ENCODE measurements at regions not wholly inside any gene's neighbourhood (a gene's known extent, or its start where the extent isn't known, plus 50 kb on each side); places are given as distances from the start of the nearest gene placed in this dataset.

- Histone ChIP-seq H3K27me3 (ENCODE audit: control insufficient read depth in 4 of 4, insufficient read depth in 4 of 4, low read length in 3 of 4) (no peaks in the 10 kb centered on the region), H3K4me3 (ENCODE audit: low read depth in 1 of 3, low read length in 3 of 3) (no peak overlapping the region), H3K27ac (ENCODE audit: low read depth in 1 of 2, low read length in 2 of 2) (no peak overlapping the region), H3K9ac (ENCODE audit: low read depth in 1 of 2, low read length in 2 of 2) (no peak overlapping the region), H3K4me1 (ENCODE audit: control insufficient read depth in 4 of 4, insufficient read depth in 4 of 4, low read length in 3 of 4) (no peaks in the 10 kb centered on the region), H3K9me3 (ENCODE audit: control insufficient read depth in 4 of 4, low read length in 3 of 4) (no peaks in the 10 kb centered on the region), H3K36me3 (ENCODE audit: control insufficient read depth in 4 of 4, insufficient read depth in 3 of 4, low read depth in 1 of 4, low read length in 3 of 4) (no peaks in the 10 kb centered on the region)
- WGBS: 56% methylated on average over 2 of the region's 2 CpGs
- TF ChIP-seq EGR1 (IDR thresholded peaks at IDR 0.05; ENCODE audit: low read depth in 2 of 2): no peak
- no peak for TF ChIP-seq ATF3 (IDR thresholded peaks at IDR 0.05)
- no peak for TF ChIP-seq FOXA1 (IDR thresholded peaks at IDR 0.05)
- no peak for TF ChIP-seq HNF4G (IDR thresholded peaks at IDR 0.05)
- no peak for TF ChIP-seq RAD21 (IDR thresholded peaks at IDR 0.05)
- no peak for TF ChIP-seq FOXA2 (IDR thresholded peaks at IDR 0.05)
- TF ChIP-seq JUND (IDR thresholded peaks at IDR 0.05): no peak
- TF ChIP-seq NR2F2 (IDR thresholded peaks at IDR 0.05): no peak
- no peak for TF ChIP-seq SP1 (IDR thresholded peaks at IDR 0.05)
- TF ChIP-seq REST (IDR thresholded peaks at IDR 0.05): no peak
- no peak for TF ChIP-seq YY1 (IDR thresholded peaks at IDR 0.05)
- TF ChIP-seq TAF1 (conservative IDR thresholded peaks at IDR 0.05): no peak
- no peak for TF ChIP-seq CTCF (IDR thresholded peaks at IDR 0.05; ENCODE audit: low read depth, low read length, missing input control)
- TF ChIP-seq MAX (IDR thresholded peaks at IDR 0.05): no peak
- no peak for TF ChIP-seq HNF4A (conservative IDR thresholded peaks at IDR 0.05)
- TF ChIP-seq ZBTB33 (IDR thresholded peaks at IDR 0.05): no peak
- DNase-seq (ENCODE audit: low spot score): no peak
Observed at GRCh38 chr4:83753260-83753659, 217.4 kb downstream of the GPAT3 start.

- H3K4me3 ChIP-seq (ENCODE audit: low read depth in 1 of 3, low read length in 3 of 3): no peak overlapping the region
- H3K27ac ChIP-seq (ENCODE audit: low read depth in 1 of 2, low read length in 2 of 2): no peak overlapping the region
- H3K36me3 ChIP-seq (ENCODE audit: control insufficient read depth in 4 of 4, insufficient read depth in 3 of 4, low read depth in 1 of 4, low read length in 3 of 4): no peaks in the 10 kb centered on the region
- H3K9me3 ChIP-seq (ENCODE audit: control insufficient read depth in 4 of 4, low read length in 3 of 4): no peaks in the 10 kb centered on the region
- no peak for DNase-seq (ENCODE audit: low spot score)
- no peak overlapping the region for H3K9ac ChIP-seq (ENCODE audit: low read depth in 1 of 2, low read length in 2 of 2)
- peaks cover 0 to 7% (median 0%) of the 10 kb centered on the region in 4 donors for H3K27me3 ChIP-seq (ENCODE audit: control insufficient read depth in 4 of 4, insufficient read depth in 4 of 4, low read length in 3 of 4)
- 79% methylated on average over 1 of the region's 1 CpG for WGBS
- no peaks in the 10 kb centered on the region for H3K4me1 ChIP-seq (ENCODE audit: control insufficient read depth in 4 of 4, insufficient read depth in 4 of 4, low read length in 3 of 4)
- TF ChIP-seq SP1 (IDR thresholded peaks at IDR 0.05) (no peak), HNF4G (IDR thresholded peaks at IDR 0.05) (no peak), RAD21 (IDR thresholded peaks at IDR 0.05) (no peak), JUND (IDR thresholded peaks at IDR 0.05) (no peak), RXRA (IDR thresholded peaks at IDR 0.05) (no peak), ATF3 (IDR thresholded peaks at IDR 0.05) (no peak), NR2F2 (IDR thresholded peaks at IDR 0.05) (no peak), HNF4A (conservative IDR thresholded peaks at IDR 0.05) (no peak), CTCF (IDR thresholded peaks at IDR 0.05; ENCODE audit: low read depth, low read length, missing input control) (no peak), FOXA2 (IDR thresholded peaks at IDR 0.05) (no peak), GABPA (IDR thresholded peaks at IDR 0.05 in 1 of 2, conservative IDR thresholded peaks at IDR 0.05 in 1 of 2) (no peak), MAX (IDR thresholded peaks at IDR 0.05) (no peak), FOXA1 (IDR thresholded peaks at IDR 0.05) (no peak), TAF1 (conservative IDR thresholded peaks at IDR 0.05) (no peak)
Observed at GRCh38 chr4:83751336-83751949, 215.5 kb downstream of the GPAT3 start.
